ENCODE measurements at regions not wholly inside any gene's neighbourhood (a gene's known extent, or its start where the extent isn't known, plus 50 kb on each side); places are given as distances from the start of the nearest gene placed in this dataset.
A peak's percentile ranks its signal among the peaks of the same experiment; 100 is the strongest.

DNA sequence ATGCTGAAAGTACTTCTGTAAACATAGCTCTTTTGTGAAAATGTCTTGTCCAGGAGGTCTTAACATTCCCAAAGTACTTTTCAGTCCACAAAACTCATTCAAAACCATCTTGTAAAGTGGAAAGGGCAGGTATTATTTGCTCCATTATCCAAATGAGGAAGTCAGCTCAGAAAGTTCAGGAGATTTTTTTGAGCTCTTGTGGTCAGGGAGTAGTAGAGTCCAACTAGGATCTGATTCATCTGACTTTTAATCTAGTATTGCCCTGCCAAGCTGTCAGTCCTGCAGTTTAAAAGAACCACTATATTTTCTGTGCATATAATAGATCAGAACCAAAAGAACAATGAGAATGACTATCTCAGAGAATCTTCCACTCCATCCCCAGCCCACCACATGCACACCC lies 83.5 kb downstream of the FOXB1 start:
- Histone ChIP-seq H3K79me1 (ENCODE audit: low read length) (peaks cover 6% of the 10 kb centered on the region), H3K79me2 (ENCODE audit: control insufficient read depth, insufficient read depth, low read length, poor library complexity) (no peaks in the 10 kb centered on the region), H3K23ac (ENCODE audit: low read length) (no peak overlapping the region)

DNA sequence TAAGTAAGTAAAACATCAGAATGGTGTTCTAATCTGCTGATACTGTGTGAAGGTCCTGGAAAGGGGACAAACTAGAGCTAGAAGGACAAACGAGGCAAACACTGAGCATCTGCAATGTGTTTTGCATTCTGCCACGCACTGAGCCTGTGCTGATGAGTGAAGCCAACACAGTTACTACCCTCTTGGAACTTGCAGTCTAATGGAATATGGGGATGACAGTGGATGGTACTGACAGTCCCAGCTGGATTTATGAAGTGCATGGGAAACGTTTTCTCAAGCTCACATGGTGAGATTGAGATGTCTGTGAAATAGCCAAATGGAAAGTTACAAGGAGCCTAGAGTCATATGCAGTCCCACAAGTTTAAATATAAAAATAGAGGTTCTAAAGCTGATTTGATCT lies 86.6 kb downstream of the FOXB1 start:
- no peak overlapping the region for H2BK12ac ChIP-seq (ENCODE audit: low read length)
- H3K79me1 ChIP-seq (ENCODE audit: low read length): peaks cover 6% of the 10 kb centered on the region
- no peak overlapping the region for H3K4me2 ChIP-seq (ENCODE audit: low read length)
- H3K14ac ChIP-seq (ENCODE audit: low read length): peak overlapping the region; percentile 28
- no CpG with 5 or more reads among the region's 3 CpGs for WGBS (ENCODE audit: extremely low coverage, insufficient coverage, insufficient read length)
- H4K8ac ChIP-seq (ENCODE audit: low read depth, low read length): no peak overlapping the region
- no peak overlapping the region for H3K9ac ChIP-seq (ENCODE audit: low read length)
- peak overlapping the region; percentile 12 for H4K91ac ChIP-seq (ENCODE audit: low read depth, low read length)
- H4K12ac ChIP-seq (ENCODE audit: low read depth, low read length): no peak overlapping the region
- H3K36me3 ChIP-seq (ENCODE audit: control insufficient read depth in 1 of 2, insufficient read depth in 2 of 2, low read length in 2 of 2): no peaks in the 10 kb centered on the region
- peak overlapping the region; percentile 68 for H3K27ac ChIP-seq (ENCODE audit: low read depth, low read length)
- no peak overlapping the region for H2BK120ac ChIP-seq (ENCODE audit: insufficient read depth, low read length, poor library complexity)
- peaks cover 4 to 11% of the 10 kb centered on the region in 2 experiments for H3K4me1 ChIP-seq (ENCODE audit: control insufficient read depth in 1 of 2, insufficient read depth in 2 of 2, low read length in 2 of 2)
- no peak overlapping the region for H2AFZ ChIP-seq (ENCODE audit: insufficient read depth, low read length, poor library complexity)
- no peaks in the 10 kb centered on the region for H3K9me3 ChIP-seq (ENCODE audit: insufficient read depth, low read depth, low read length)
- peak overlapping the region; percentile 13 for H3K18ac ChIP-seq (ENCODE audit: low read length)
- no peak overlapping the region for H2AK5ac ChIP-seq (ENCODE audit: low read length)
- H3K79me2 ChIP-seq (ENCODE audit: control insufficient read depth, insufficient read depth, low read length, poor library complexity): no peaks in the 10 kb centered on the region
- no peaks in the 10 kb centered on the region for H3K27me3 ChIP-seq (ENCODE audit: insufficient read depth, low read length)
- no peak overlapping the region for H3K4me3 ChIP-seq (ENCODE audit: low read depth, low read length)
- no peak overlapping the region for H3K23ac ChIP-seq (ENCODE audit: low read length)
- peak overlapping the region; percentile 8 for H2BK5ac ChIP-seq (ENCODE audit: low read depth, low read length, poor library complexity)
- no peak overlapping the region for H3K4ac ChIP-seq (ENCODE audit: low read depth, low read length)
- no peak for DNase-seq

More for the DNA sequence above, 83.5 kb downstream of the FOXB1 start:
- Histone ChIP-seq H3K18ac (ENCODE audit: low read length) (no peak overlapping the region), H4K12ac (ENCODE audit: low read depth, low read length) (no peak overlapping the region), H3K4me3 (ENCODE audit: low read depth, low read length) (no peak overlapping the region), H2AK5ac (ENCODE audit: low read length) (no peak overlapping the region), H3K27me3 (ENCODE audit: insufficient read depth, low read length) (no peaks in the 10 kb centered on the region), H3K4me1 (ENCODE audit: control insufficient read depth in 1 of 2, insufficient read depth in 2 of 2, low read length in 2 of 2) (peaks cover 4 to 11% of the 10 kb centered on the region in 2 experiments), H3K4me2 (ENCODE audit: low read length) (no peak overlapping the region), H3K36me3 (ENCODE audit: control insufficient read depth in 1 of 2, insufficient read depth in 2 of 2, low read length in 2 of 2) (no peaks in the 10 kb centered on the region), H2BK5ac (ENCODE audit: low read depth, low read length, poor library complexity) (no peak overlapping the region), H2AFZ (ENCODE audit: insufficient read depth, low read length, poor library complexity) (no peak overlapping the region), H3K9ac (ENCODE audit: low read length) (no peak overlapping the region), H4K8ac (ENCODE audit: low read depth, low read length) (no peak overlapping the region), H3K4ac (ENCODE audit: low read depth, low read length) (no peak overlapping the region), H3K14ac (ENCODE audit: low read length) (no peak overlapping the region), H3K9me3 (ENCODE audit: insufficient read depth, low read depth, low read length) (no peaks in the 10 kb centered on the region), H3K27ac (ENCODE audit: low read depth, low read length) (no peak overlapping the region), H2BK120ac (ENCODE audit: insufficient read depth, low read length, poor library complexity) (no peak overlapping the region), H2BK12ac (ENCODE audit: low read length) (no peak overlapping the region), H4K91ac (ENCODE audit: low read depth, low read length) (no peak overlapping the region)
- no peak for DNase-seq

DNA sequence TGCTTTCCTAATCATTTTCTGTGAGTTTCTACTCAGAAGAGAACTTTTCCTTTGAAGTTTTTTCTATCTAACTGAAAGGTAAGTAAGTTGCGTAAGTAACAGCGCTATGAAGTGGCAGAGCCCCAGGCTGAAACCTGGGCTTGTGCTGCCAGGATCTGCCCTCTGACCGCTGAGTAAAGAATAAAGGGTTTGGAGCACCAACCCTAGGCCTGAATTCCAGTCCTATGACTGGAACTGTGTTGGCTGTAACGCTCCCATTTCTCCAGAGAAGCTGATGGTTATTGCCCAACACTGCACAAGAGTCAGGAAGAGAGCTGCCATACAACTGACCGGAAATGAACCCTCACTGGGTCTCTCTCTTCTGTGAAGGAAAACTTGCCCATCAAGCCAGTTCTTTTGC lies 87.0 kb downstream of the FOXB1 start:
- Histone ChIP-seq H3K27ac (ENCODE audit: low read depth, low read length) (peak overlapping the region; percentile 63), H2BK120ac (ENCODE audit: insufficient read depth, low read length, poor library complexity) (no peak overlapping the region), H3K4me3 (ENCODE audit: low read depth, low read length) (no peak overlapping the region), H4K91ac (ENCODE audit: low read depth, low read length) (no peak overlapping the region), H3K18ac (ENCODE audit: low read length) (no peak overlapping the region), H4K8ac (ENCODE audit: low read depth, low read length) (no peak overlapping the region), H3K79me1 (ENCODE audit: low read length) (peaks cover 6% of the 10 kb centered on the region), H3K36me3 (ENCODE audit: control insufficient read depth in 1 of 2, insufficient read depth in 2 of 2, low read length in 2 of 2) (no peaks in the 10 kb centered on the region), H3K79me2 (ENCODE audit: control insufficient read depth, insufficient read depth, low read length, poor library complexity) (no peaks in the 10 kb centered on the region), H3K4me1 (ENCODE audit: control insufficient read depth in 1 of 2, insufficient read depth in 2 of 2, low read length in 2 of 2) (peaks cover 4 to 11% of the 10 kb centered on the region in 2 experiments), H4K12ac (ENCODE audit: low read depth, low read length) (no peak overlapping the region), H2BK5ac (ENCODE audit: low read depth, low read length, poor library complexity) (no peak overlapping the region), H3K14ac (ENCODE audit: low read length) (no peak overlapping the region), H3K27me3 (ENCODE audit: insufficient read depth, low read length) (no peaks in the 10 kb centered on the region), H3K4ac (ENCODE audit: low read depth, low read length) (no peak overlapping the region), H2AK5ac (ENCODE audit: low read length) (no peak overlapping the region), H3K23ac (ENCODE audit: low read length) (no peak overlapping the region), H2BK12ac (ENCODE audit: low read length) (no peak overlapping the region), H3K9me3 (ENCODE audit: insufficient read depth, low read depth, low read length) (no peaks in the 10 kb centered on the region), H3K4me2 (ENCODE audit: low read length) (no peak overlapping the region), H2AFZ (ENCODE audit: insufficient read depth, low read length, poor library complexity) (no peak overlapping the region), H3K9ac (ENCODE audit: low read length) (no peak overlapping the region)
- no CpG with 5 or more reads among the region's 5 CpGs for WGBS (ENCODE audit: extremely low coverage, insufficient coverage, insufficient read length)
- DNase-seq: peak; percentile 98 to 99

DNA sequence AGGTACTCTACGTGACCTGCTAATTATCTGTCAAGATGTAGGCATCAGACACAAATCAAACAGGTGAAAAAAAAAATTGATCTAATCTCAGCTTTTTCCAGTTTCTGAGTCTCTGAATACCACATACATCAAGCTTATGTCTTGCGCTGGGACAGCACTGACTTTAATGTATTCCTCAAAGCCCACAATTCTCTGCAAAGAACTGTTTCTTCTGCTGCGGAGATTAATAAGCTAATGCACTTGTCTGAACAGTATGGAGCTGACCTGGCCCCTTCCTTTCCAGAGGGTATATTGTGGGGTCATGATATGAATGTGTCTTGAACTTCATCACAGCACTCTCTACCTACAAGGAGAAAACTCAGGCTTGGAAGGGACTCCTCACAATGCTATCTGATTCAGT lies 87.8 kb downstream of the FOXB1 start:
- no peak overlapping the region for H3K18ac ChIP-seq (ENCODE audit: low read length)
- no peak overlapping the region for H3K4me2 ChIP-seq (ENCODE audit: low read length)
- no CpG with 5 or more reads among the region's 3 CpGs for WGBS (ENCODE audit: extremely low coverage, insufficient coverage, insufficient read length)
- H2AK5ac ChIP-seq (ENCODE audit: low read length): no peak overlapping the region
- no peak overlapping the region for H2BK5ac ChIP-seq (ENCODE audit: low read depth, low read length, poor library complexity)
- H3K79me2 ChIP-seq (ENCODE audit: control insufficient read depth, insufficient read depth, low read length, poor library complexity): no peaks in the 10 kb centered on the region
- peaks cover 6% of the 10 kb centered on the region for H3K79me1 ChIP-seq (ENCODE audit: low read length)
- DNase-seq: no peak
- peaks cover 4 to 11% of the 10 kb centered on the region in 2 experiments for H3K4me1 ChIP-seq (ENCODE audit: control insufficient read depth in 1 of 2, insufficient read depth in 2 of 2, low read length in 2 of 2)
- H3K27ac ChIP-seq (ENCODE audit: low read depth, low read length): peak overlapping the region; percentile 63
- H3K23ac ChIP-seq (ENCODE audit: low read length): no peak overlapping the region
- H3K4me3 ChIP-seq (ENCODE audit: low read depth, low read length): no peak overlapping the region
- H3K9me3 ChIP-seq (ENCODE audit: insufficient read depth, low read depth, low read length): no peaks in the 10 kb centered on the region
- no peak overlapping the region for H4K12ac ChIP-seq (ENCODE audit: low read depth, low read length)
- H2AFZ ChIP-seq (ENCODE audit: insufficient read depth, low read length, poor library complexity): no peak overlapping the region
- H2BK120ac ChIP-seq (ENCODE audit: insufficient read depth, low read length, poor library complexity): no peak overlapping the region
- H3K14ac ChIP-seq (ENCODE audit: low read length): no peak overlapping the region
- H3K27me3 ChIP-seq (ENCODE audit: insufficient read depth, low read length): no peaks in the 10 kb centered on the region
- H3K4ac ChIP-seq (ENCODE audit: low read depth, low read length): no peak overlapping the region
- no peaks in the 10 kb centered on the region for H3K36me3 ChIP-seq (ENCODE audit: control insufficient read depth in 1 of 2, insufficient read depth in 2 of 2, low read length in 2 of 2)
- no peak overlapping the region for H2BK12ac ChIP-seq (ENCODE audit: low read length)
- no peak overlapping the region for H4K8ac ChIP-seq (ENCODE audit: low read depth, low read length)
- no peak overlapping the region for H4K91ac ChIP-seq (ENCODE audit: low read depth, low read length)
- no peak overlapping the region for H3K9ac ChIP-seq (ENCODE audit: low read length)
